IMR-90 (cell line): ENCODE measurements at regions not wholly inside any gene's neighbourhood (a gene's known extent, or its start where the extent isn't known, plus 50 kb on each side); places are given as distances from the start of the nearest gene placed in this dataset.

Experiments used
- ATAC-seq: fragments of 200-7000 bp; cut with Tn5 transposase; 2 replicates; pipeline ENCODE4 v1.9.1; 2020; ENCODE audit warnings: low read depth, mild to moderate bottlenecking, moderate library complexity
- BruUV-seq: library from RNA; stranded (reverse); fragments of 400-500 nt; replicated peaks from 2 replicates; lab custom pipeline; 2021; lab: Mats Ljungman, UMichigan
- CTCF ChIA-PET: fragments of 300-600 bp; formaldehyde crosslinking; extraction: SDS; loops from one replicate; lab custom pipeline; 2021; ENCODE audit warnings: antibody characterized with exemption; lab: Yijun Ruan, JAX
- POLR2A ChIA-PET: fragments of 300-600 bp; sonication (Branson Sonifier 250); formaldehyde crosslinking; loops from one replicate; lab custom pipeline; 2022; ENCODE audit warnings: antibody characterized with exemption; ENCODE audit not compliant: unreplicated experiment; lab: Charles Lee
- DNase-seq: peaks from one replicate; pipeline ENCODE4 v3.0.0; 2013
- H2AFZ ChIP-seq: replicated peaks from 2 replicates; pipeline ENCODE3; 2013; ENCODE audit warnings: low read length, mild to moderate bottlenecking; ENCODE audit not compliant: poor library complexity
- H2AK5ac ChIP-seq: 2 replicates; pipeline ENCODE4 v1.6.1; 2013; ENCODE audit warnings: low read depth, low read length, inconsistent platforms
- H2AK9ac ChIP-seq: replicated peaks from 2 replicates; pipeline ENCODE3; 2013; ENCODE audit warnings: mild to moderate bottlenecking, low read depth, low read length, moderate library complexity; ENCODE audit not compliant: poor library complexity
- H2BK120ac ChIP-seq: 2 replicates; pipeline ENCODE4 v1.6.1; 2013; ENCODE audit warnings: low read depth, low read length, inconsistent platforms
- H2BK15ac ChIP-seq: 3 replicates; pipeline ENCODE4 v1.6.1; 2013; ENCODE audit warnings: low read depth, low read length, inconsistent platforms
- H2BK20ac ChIP-seq: 2 replicates; pipeline ENCODE4 v1.6.1; 2013; ENCODE audit warnings: low read depth, mild to moderate bottlenecking, inconsistent platforms, low read length, moderate library complexity
- H2BK5ac ChIP-seq: 2 replicates; pipeline ENCODE4 v1.6.1; 2013; ENCODE audit warnings: mild to moderate bottlenecking, low read depth, low read length, inconsistent platforms; ENCODE audit not compliant: poor library complexity, severe bottlenecking
- H3K14ac ChIP-seq: replicated peaks from 2 replicates; pipeline ENCODE4 v1.6.1; 2013; ENCODE audit warnings: low read depth, low read length, inconsistent platforms
- H3K18ac ChIP-seq: 2 replicates; pipeline ENCODE4 v1.6.1; 2013; ENCODE audit warnings: low read depth, low read length, control low read depth
- H3K23ac ChIP-seq: 2 replicates; pipeline ENCODE4 v1.6.1; 2013; ENCODE audit warnings: low read depth, low read length, inconsistent platforms
- H3K27ac ChIP-seq: 2 replicates; pipeline ENCODE4 v1.5.1; 2013; ENCODE audit warnings: mild to moderate bottlenecking, control low read depth, low read length; ENCODE audit not compliant: insufficient read depth
- H3K27me3 ChIP-seq: 2 replicates; pipeline ENCODE4 v1.6.1; 2013; ENCODE audit warnings: low read length; ENCODE audit not compliant: control insufficient read depth, insufficient read depth
- H3K36me3 ChIP-seq: 2 replicates; pipeline ENCODE4 v1.6.1; 2013; ENCODE audit warnings: low read length, mixed read lengths; ENCODE audit not compliant: control insufficient read depth, insufficient read depth
- H3K4ac ChIP-seq: 2 replicates; pipeline ENCODE4 v1.6.1; 2013; ENCODE audit warnings: low read depth, low read length, inconsistent platforms
- H3K4me1 ChIP-seq: 2 replicates; pipeline ENCODE4 v1.6.1; 2013; ENCODE audit warnings: low read length, mixed read lengths; ENCODE audit not compliant: control insufficient read depth, insufficient read depth
- H3K4me2 ChIP-seq: 2 replicates; pipeline ENCODE4 v1.6.1; 2013; ENCODE audit warnings: low read depth, mild to moderate bottlenecking, control low read depth, low read length, moderate library complexity
- H3K4me3 ChIP-seq: 2 replicates; pipeline ENCODE4 v1.5.1; 2013; ENCODE audit warnings: low read depth, mild to moderate bottlenecking, control low read depth, low read length, moderate library complexity; ENCODE audit not compliant: insufficient read depth
- H3K56ac ChIP-seq: 2 replicates; pipeline ENCODE4 v1.6.1; 2013; ENCODE audit warnings: low read length, inconsistent platforms; ENCODE audit not compliant: insufficient read depth; ENCODE audit errors: extremely low read depth
- H3K79me1 ChIP-seq, 2 experiments: 2 replicates each; pipeline ENCODE4 v1.6.1; 2013; ENCODE audit warnings: low read length in 2 of 2, inconsistent platforms in 1 of 2, low read depth in 1 of 2
- H3K9ac ChIP-seq: 2 replicates; pipeline ENCODE4 v1.6.1; 2013; ENCODE audit warnings: low read depth, low read length, control low read depth
- H3K9me1 ChIP-seq: 2 replicates; pipeline ENCODE4 v1.6.1; 2013; ENCODE audit warnings: low read length, inconsistent platforms; ENCODE audit not compliant: insufficient read depth
- H3K9me3 ChIP-seq: 2 replicates; pipeline ENCODE4 v1.6.1; 2013; ENCODE audit warnings: low read length; ENCODE audit not compliant: control insufficient read depth, insufficient read depth
- H4K20me1 ChIP-seq: 2 replicates; pipeline ENCODE4 v1.6.1; 2013; ENCODE audit warnings: low read length, inconsistent platforms; ENCODE audit not compliant: insufficient read depth
- H4K5ac ChIP-seq: 2 replicates; pipeline ENCODE4 v1.6.1; 2013; ENCODE audit warnings: mild to moderate bottlenecking, low read depth, low read length, control low read depth
- H4K8ac ChIP-seq, 2 experiments: 2 replicates each; pipeline ENCODE4 v1.6.1; 2013; ENCODE audit warnings: low read depth in 2 of 2, low read length in 2 of 2, control low read depth in 1 of 2, inconsistent platforms in 1 of 2
- H4K91ac ChIP-seq: 2 replicates; pipeline ENCODE4 v1.6.1; 2013; ENCODE audit warnings: low read depth, low read length, inconsistent platforms; ENCODE audit not compliant: insufficient read depth
- BHLHE40 ChIP-seq: fragments of 150-350 bp; IDR thresholded peaks from 2 replicates; pipeline ENCODE4 v1.6.1; 2016; ENCODE audit warnings: mild to moderate bottlenecking, low read depth, low read length
- CEBPB ChIP-seq: IDR thresholded peaks from 2 replicates; pipeline ENCODE4 v1.6.1; 2012; ENCODE audit warnings: low read depth, low read length, improper control_type of control experiment
- CHD1 ChIP-seq: IDR thresholded peaks from 2 replicates; pipeline ENCODE4 v1.6.1; 2012; ENCODE audit warnings: low read depth, low read length, improper control_type of control experiment
- FOS ChIP-seq: fragments of 150-350 bp; IDR thresholded peaks from 2 replicates; pipeline ENCODE4 v1.6.1; 2016; ENCODE audit warnings: low read depth, low read length
- MAFK ChIP-seq: IDR thresholded peaks from 2 replicates; pipeline ENCODE4 v1.6.1; 2012; ENCODE audit warnings: low read depth, low read length, improper control_type of control experiment
- MAZ ChIP-seq: IDR thresholded peaks from 2 replicates; pipeline ENCODE4 v1.6.1; 2012; ENCODE audit warnings: low read depth, mild to moderate bottlenecking, low read length, improper control_type of control experiment, moderate library complexity, borderline replicate concordance
- MXI1 ChIP-seq: IDR thresholded peaks from 2 replicates; pipeline ENCODE4 v1.6.1; 2012; ENCODE audit warnings: low read depth, mild to moderate bottlenecking, low read length, moderate library complexity, borderline replicate concordance
- NFE2L2 ChIP-seq: fragments of 150-350 bp; IDR thresholded peaks from 2 replicates; pipeline ENCODE4 v1.6.1; 2016; ENCODE audit warnings: low read depth, mild to moderate bottlenecking, low read length
- POLR2A ChIP-seq: IDR thresholded peaks from 2 replicates; pipeline ENCODE4 v1.6.1; 2012; ENCODE audit warnings: mild to moderate bottlenecking, low read depth, low read length
- RAD21 ChIP-seq: IDR thresholded peaks from 2 replicates; pipeline ENCODE4 v1.6.1; 2012; ENCODE audit warnings: low read length, improper control_type of control experiment
- RCOR1 ChIP-seq: IDR thresholded peaks from 2 replicates; pipeline ENCODE4 v1.6.1; 2012; ENCODE audit warnings: mild to moderate bottlenecking, low read length, improper control_type of control experiment; ENCODE audit not compliant: insufficient replicate concordance
- RFX5 ChIP-seq: IDR thresholded peaks from 2 replicates; pipeline ENCODE4 v1.8.0; 2012; ENCODE audit warnings: low read depth, mild to moderate bottlenecking, low read length, moderate library complexity
- SMC3 ChIP-seq: fragments of 150-350 bp; IDR thresholded peaks from 2 replicates; pipeline ENCODE4 v1.6.1; 2016; ENCODE audit warnings: low read depth, mild to moderate bottlenecking, antibody characterized with exemption, low read length, moderate library complexity
- WGBS, 2 experiments: methylation state at CpG; one replicate each; pipeline versions ENCODE4 v1.1.5 to v1.1.7; 2013; ENCODE audit warnings: missing lambda C conversion rate in 2 of 2; ENCODE audit not compliant: insufficient read length in 1 of 2; ENCODE audit errors: extremely low coverage in 2 of 2; 5-methylcytosine and 5-hydroxymethylcytosine counted together
- dilution Hi-C: fragments of 300-500 bp; cut with HindIII; formaldehyde crosslinking; loops from one replicate; pipeline ENCODE4 v1.14.3; 2018; ENCODE audit warnings: low sequenced_read_pairs; ENCODE audit not compliant: unreplicated experiment
- in situ Hi-C: fragments of 300-500 bp; cut with MboI; formaldehyde crosslinking; loops from 3 replicates; pipeline ENCODE4 v1.14.3; 2019; ENCODE audit warnings: low sequenced_read_pairs, inconsistent platforms, mixed read lengths
- intact Hi-C: fragments of 100-400 bp; cut with micrococcal nuclease; formaldehyde crosslinking; loops from 2 replicates; pipeline ENCODE4 v1.10.0; 2022
- TF ChIP-seq, protein P1 (sequence below): fragments of 150-350 bp; IDR thresholded peaks from 2 replicates; pipeline ENCODE4 v1.6.1; 2016; ENCODE audit warnings: low read depth, mild to moderate bottlenecking, low read length, moderate library complexity, borderline replicate concordance
- TF ChIP-seq, protein P2 (sequence below): conservative IDR thresholded peaks from 2 replicates; pipeline ENCODE4 v1.5.1; 2012; ENCODE audit warnings: mild to moderate bottlenecking, low read depth, low read length, improper control_type of control experiment
- TF ChIP-seq, protein P3 (sequence below): fragments of 150-350 bp; IDR thresholded peaks from 2 replicates; pipeline ENCODE4 v1.6.1; 2017; ENCODE audit warnings: mild to moderate bottlenecking, antibody characterized with exemption, low read length, low read depth

DNA sequence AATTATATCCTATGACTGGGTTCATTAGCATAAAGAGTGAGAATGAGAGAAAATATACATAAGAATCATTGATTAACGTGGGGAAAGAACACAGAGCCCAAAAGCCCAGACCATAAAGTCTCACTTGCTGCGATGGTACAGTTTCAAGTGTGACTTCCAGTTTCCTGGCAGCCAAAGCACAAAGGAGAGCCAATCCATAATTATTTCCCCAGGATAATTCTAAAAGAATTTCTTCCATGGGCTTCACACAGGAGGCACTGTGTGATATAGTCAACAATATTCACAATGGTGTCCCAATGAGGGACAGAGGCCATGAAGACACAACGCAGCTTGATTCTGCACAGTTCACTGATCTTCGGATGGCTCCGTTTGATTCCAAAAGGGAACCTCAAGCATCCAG is 321.6 kb downstream of the PLPP3 start:
- no peak overlapping the region for H3K18ac ChIP-seq
- H2AFZ ChIP-seq, result no peak overlapping the region
- no peak overlapping the region for H2BK15ac ChIP-seq
- no peak overlapping the region for H3K14ac ChIP-seq
- dilution Hi-C loops (no loop called here), in situ Hi-C loops (no loop called here), intact Hi-C loops (no loop called here)
- no peak overlapping the region for H4K8ac ChIP-seq
- no peak overlapping the region for H4K91ac ChIP-seq
- H3K36me3 ChIP-seq, result no peaks in the 10 kb centered on the region
- no peak overlapping the region for H3K23ac ChIP-seq
- H3K4me1 ChIP-seq, result peaks cover 4% of the 10 kb centered on the region
- no peak for ATAC-seq
- no peak overlapping the region for H4K5ac ChIP-seq
- no peak overlapping the region for H2BK20ac ChIP-seq
- H3K9me1 ChIP-seq, result no peaks in the 10 kb centered on the region
- H2BK120ac ChIP-seq, result no peak overlapping the region
- no peaks in the 10 kb centered on the region; the same call in 1 of the 2 replicates for H3K27me3 ChIP-seq
- no TSS peak for BruUV-seq
- no peak overlapping the region for H2BK5ac ChIP-seq
- no peak overlapping the region for H3K4me2 ChIP-seq
- H3K4ac ChIP-seq, result no peak overlapping the region
- no peak overlapping the region for H2AK9ac ChIP-seq
- H3K4me3 ChIP-seq, result no peak overlapping the region
- CTCF ChIA-PET, result no interaction called here
- no peak for TF ChIP-seq FOS
- no peak for TF ChIP-seq POLR2A
- no peak for TF ChIP-seq CHD1
- TF ChIP-seq MXI1, result no peak
- TF ChIP-seq, protein P1, sequence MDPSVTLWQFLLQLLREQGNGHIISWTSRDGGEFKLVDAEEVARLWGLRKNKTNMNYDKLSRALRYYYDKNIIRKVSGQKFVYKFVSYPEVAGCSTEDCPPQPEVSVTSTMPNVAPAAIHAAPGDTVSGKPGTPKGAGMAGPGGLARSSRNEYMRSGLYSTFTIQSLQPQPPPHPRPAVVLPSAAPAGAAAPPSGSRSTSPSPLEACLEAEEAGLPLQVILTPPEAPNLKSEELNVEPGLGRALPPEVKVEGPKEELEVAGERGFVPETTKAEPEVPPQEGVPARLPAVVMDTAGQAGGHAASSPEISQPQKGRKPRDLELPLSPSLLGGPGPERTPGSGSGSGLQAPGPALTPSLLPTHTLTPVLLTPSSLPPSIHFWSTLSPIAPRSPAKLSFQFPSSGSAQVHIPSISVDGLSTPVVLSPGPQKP, result no peak
- no peak for TF ChIP-seq SMC3
- no peak for TF ChIP-seq NFE2L2
- no peak for TF ChIP-seq CEBPB
- TF ChIP-seq, protein P2, sequence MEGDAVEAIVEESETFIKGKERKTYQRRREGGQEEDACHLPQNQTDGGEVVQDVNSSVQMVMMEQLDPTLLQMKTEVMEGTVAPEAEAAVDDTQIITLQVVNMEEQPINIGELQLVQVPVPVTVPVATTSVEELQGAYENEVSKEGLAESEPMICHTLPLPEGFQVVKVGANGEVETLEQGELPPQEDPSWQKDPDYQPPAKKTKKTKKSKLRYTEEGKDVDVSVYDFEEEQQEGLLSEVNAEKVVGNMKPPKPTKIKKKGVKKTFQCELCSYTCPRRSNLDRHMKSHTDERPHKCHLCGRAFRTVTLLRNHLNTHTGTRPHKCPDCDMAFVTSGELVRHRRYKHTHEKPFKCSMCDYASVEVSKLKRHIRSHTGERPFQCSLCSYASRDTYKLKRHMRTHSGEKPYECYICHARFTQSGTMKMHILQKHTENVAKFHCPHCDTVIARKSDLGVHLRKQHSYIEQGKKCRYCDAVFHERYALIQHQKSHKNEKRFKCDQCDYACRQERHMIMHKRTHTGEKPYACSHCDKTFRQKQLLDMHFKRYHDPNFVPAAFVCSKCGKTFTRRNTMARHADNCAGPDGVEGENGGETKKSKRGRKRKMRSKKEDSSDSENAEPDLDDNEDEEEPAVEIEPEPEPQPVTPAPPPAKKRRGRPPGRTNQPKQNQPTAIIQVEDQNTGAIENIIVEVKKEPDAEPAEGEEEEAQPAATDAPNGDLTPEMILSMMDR, result no peak
- no peak for TF ChIP-seq MAZ
- no peak for TF ChIP-seq RFX5
- TF ChIP-seq, protein P3, sequence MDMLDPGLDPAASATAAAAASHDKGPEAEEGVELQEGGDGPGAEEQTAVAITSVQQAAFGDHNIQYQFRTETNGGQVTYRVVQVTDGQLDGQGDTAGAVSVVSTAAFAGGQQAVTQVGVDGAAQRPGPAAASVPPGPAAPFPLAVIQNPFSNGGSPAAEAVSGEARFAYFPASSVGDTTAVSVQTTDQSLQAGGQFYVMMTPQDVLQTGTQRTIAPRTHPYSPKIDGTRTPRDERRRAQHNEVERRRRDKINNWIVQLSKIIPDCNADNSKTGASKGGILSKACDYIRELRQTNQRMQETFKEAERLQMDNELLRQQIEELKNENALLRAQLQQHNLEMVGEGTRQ, result no peak
- no peak for TF ChIP-seq RAD21
- no peak for TF ChIP-seq RCOR1
- TF ChIP-seq BHLHE40, result no peak
- TF ChIP-seq MAFK, result no peak
- H3K9me3 ChIP-seq, result peaks cover 4% of the 10 kb centered on the region
- no peak overlapping the region for H2AK5ac ChIP-seq
- no CpG with 5 or more reads among the region's 5 CpGs for WGBS, 2 experiments
- no peaks in the 10 kb centered on the region for H3K79me1 ChIP-seq
- H3K27ac ChIP-seq, result no peak overlapping the region
- no peak overlapping the region for H3K9ac ChIP-seq
- H3K56ac ChIP-seq, result no peak overlapping the region
- H4K20me1 ChIP-seq, result no peaks in the 10 kb centered on the region
- no peak for DNase-seq
- POLR2A ChIA-PET, result no interaction called here
